ENCODE measurements at regions not wholly inside any gene's neighbourhood (a gene's known extent, or its start where the extent isn't known, plus 50 kb on each side); places are given as distances from the start of the nearest gene placed in this dataset.

DNA sequence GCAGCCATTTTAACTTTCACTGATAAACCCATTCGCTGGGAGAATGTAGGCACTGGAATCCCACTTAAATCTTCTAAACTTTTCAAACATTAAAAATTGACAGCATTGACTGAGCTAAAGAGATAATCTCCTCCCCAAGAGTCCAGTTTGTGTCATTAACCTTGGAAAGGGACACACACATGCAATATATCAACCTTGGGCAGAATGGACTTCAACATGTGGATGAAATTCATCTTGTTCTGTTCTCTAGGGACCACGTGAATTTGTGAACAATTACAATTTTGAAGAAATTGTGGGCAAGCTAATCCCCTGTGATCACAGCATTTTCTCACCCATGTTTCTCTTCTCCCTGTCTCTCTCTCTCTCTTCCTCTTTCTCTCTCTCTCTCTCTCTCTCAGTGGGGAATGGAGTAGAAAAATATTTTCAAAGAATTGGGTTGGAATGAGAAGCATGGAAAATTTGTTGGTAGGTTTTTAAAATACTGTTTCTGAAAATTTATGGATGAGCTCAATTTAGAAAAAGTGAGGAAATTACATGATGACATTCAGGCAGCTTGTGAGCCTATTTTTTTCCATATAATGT is 553.7 kb downstream of the EBF1 start:
- H3K27ac ChIP-seq (ENCODE audit: control insufficient read depth, insufficient read depth, low read length): no peak overlapping the region
- H4K20me1 ChIP-seq (ENCODE audit: control insufficient read depth, extremely low read depth, insufficient read depth, low read length): no peaks in the 10 kb centered on the region
- FAIRE-seq (no peak), DNase-seq (ENCODE audit: low read depth, low spot score) (no peak)
- no peak overlapping the region for H2AFZ ChIP-seq (ENCODE audit: control insufficient read depth, low read length)
- TF ChIP-seq, protein P1, sequence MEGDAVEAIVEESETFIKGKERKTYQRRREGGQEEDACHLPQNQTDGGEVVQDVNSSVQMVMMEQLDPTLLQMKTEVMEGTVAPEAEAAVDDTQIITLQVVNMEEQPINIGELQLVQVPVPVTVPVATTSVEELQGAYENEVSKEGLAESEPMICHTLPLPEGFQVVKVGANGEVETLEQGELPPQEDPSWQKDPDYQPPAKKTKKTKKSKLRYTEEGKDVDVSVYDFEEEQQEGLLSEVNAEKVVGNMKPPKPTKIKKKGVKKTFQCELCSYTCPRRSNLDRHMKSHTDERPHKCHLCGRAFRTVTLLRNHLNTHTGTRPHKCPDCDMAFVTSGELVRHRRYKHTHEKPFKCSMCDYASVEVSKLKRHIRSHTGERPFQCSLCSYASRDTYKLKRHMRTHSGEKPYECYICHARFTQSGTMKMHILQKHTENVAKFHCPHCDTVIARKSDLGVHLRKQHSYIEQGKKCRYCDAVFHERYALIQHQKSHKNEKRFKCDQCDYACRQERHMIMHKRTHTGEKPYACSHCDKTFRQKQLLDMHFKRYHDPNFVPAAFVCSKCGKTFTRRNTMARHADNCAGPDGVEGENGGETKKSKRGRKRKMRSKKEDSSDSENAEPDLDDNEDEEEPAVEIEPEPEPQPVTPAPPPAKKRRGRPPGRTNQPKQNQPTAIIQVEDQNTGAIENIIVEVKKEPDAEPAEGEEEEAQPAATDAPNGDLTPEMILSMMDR (optimal IDR thresholded peaks at IDR 0.05 in 1 of 3, IDR thresholded peaks at IDR 0.05 in 1 of 3, conservative IDR thresholded peaks at IDR 0.05 in 1 of 3; ENCODE audit: extremely low read depth in 1 of 3, insufficient read depth in 2 of 3, low read length in 3 of 3): no peak
- no peak for TF ChIP-seq EZH2 (IDR thresholded peaks at IDR 0.05; ENCODE audit: low read length)
- H3K36me3 ChIP-seq (ENCODE audit: control insufficient read depth in 2 of 2, extremely low read depth in 1 of 2, insufficient read depth in 2 of 2, low read length in 2 of 2): no peaks in the 10 kb centered on the region
- dilution Hi-C loops (cut with MboI; ENCODE audit: extremely low pct_ligation_motif_present, low sequenced_read_pairs): no loop called here
- H3K9me1 ChIP-seq (ENCODE audit: control insufficient read depth, extremely low read depth, insufficient read depth, low read length): no peaks in the 10 kb centered on the region
- no peak overlapping the region for H3K4me3 ChIP-seq (ENCODE audit: control insufficient read depth in 2 of 3, extremely low read depth in 1 of 3, insufficient read depth in 2 of 3, low read depth in 1 of 3, low read length in 3 of 3)
- no peaks in the 10 kb centered on the region for H3K27me3 ChIP-seq (ENCODE audit: control insufficient read depth, extremely low read depth, insufficient read depth, low read length)
- H3K9ac ChIP-seq (ENCODE audit: control insufficient read depth, extremely low read depth, insufficient read depth, low read length): no peak overlapping the region
- no peaks in the 10 kb centered on the region for H3K79me2 ChIP-seq (ENCODE audit: control insufficient read depth, insufficient read depth, low read length)
- no peaks in the 10 kb centered on the region for H3K9me3 ChIP-seq (ENCODE audit: control insufficient read depth, low read depth, low read length)
- H3K4me1 ChIP-seq (ENCODE audit: control insufficient read depth, extremely low read depth, insufficient read depth, low read length): no peaks in the 10 kb centered on the region
- H3K4me2 ChIP-seq (ENCODE audit: control insufficient read depth, extremely low read depth, insufficient read depth, low read depth, low read length): no peak overlapping the region

DNA sequence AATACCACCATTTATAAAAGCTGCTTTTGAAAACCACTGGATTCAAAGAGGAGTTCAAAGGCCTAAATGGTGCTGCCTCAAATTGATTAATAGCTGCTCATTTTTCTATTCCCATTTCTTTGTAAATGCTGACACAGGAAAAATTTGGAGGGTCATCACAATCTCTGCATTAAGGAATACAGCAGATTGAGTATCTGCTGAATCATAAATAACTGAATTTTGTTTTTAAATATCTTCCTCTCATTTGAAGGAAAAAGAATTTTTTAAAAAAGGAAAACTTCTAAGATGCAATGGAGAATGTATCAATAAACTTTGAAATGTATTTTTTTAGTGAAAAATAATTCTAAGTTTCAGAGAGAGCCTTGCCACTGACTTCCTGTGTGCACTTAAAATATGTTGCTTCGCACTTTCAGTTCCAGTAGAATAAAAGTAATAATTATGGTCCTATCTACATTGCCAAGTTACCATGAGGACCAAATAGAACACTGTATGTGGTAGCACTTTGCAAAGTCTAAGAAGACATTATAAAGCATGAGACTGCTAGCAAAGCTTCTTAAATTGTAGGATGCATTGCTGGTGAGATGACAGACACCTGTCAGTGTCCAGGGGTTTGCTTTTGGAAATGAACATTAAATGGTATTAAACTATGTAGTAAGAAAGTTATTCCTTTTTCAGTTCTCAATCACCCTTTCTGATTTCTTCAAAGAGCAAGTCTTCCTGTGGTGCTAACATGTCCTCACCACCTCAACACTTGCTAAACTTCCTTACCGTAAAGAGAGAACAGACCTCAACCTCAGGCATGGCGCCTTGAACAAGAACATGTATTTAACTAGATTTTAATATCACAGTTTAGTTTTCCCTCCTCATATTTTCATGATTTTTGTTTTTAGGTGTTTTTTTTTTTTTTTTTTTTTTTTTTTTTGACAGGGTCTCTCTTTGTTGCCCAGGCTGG is 555.1 kb downstream of the EBF1 start:
- Histone ChIP-seq H3K9me3 (ENCODE audit: control insufficient read depth, low read depth, low read length) (no peaks in the 10 kb centered on the region), H3K9me1 (ENCODE audit: control insufficient read depth, extremely low read depth, insufficient read depth, low read length) (no peaks in the 10 kb centered on the region), H3K4me1 (ENCODE audit: control insufficient read depth, extremely low read depth, insufficient read depth, low read length) (no peaks in the 10 kb centered on the region), H3K4me2 (ENCODE audit: control insufficient read depth, extremely low read depth, insufficient read depth, low read depth, low read length) (no peak overlapping the region), H3K27me3 (ENCODE audit: control insufficient read depth, extremely low read depth, insufficient read depth, low read length) (no peaks in the 10 kb centered on the region), H2AFZ (ENCODE audit: control insufficient read depth, low read length) (no peak overlapping the region), H3K79me2 (ENCODE audit: control insufficient read depth, insufficient read depth, low read length) (no peaks in the 10 kb centered on the region), H3K9ac (ENCODE audit: control insufficient read depth, extremely low read depth, insufficient read depth, low read length) (no peak overlapping the region), H3K27ac (ENCODE audit: control insufficient read depth, insufficient read depth, low read length) (no peak overlapping the region), H3K4me3 (ENCODE audit: control insufficient read depth in 2 of 3, extremely low read depth in 1 of 3, insufficient read depth in 2 of 3, low read depth in 1 of 3, low read length in 3 of 3) (no peak overlapping the region), H3K36me3 (ENCODE audit: control insufficient read depth in 2 of 2, extremely low read depth in 1 of 2, insufficient read depth in 2 of 2, low read length in 2 of 2) (no peaks in the 10 kb centered on the region), H4K20me1 (ENCODE audit: control insufficient read depth, extremely low read depth, insufficient read depth, low read length) (no peaks in the 10 kb centered on the region)
- TF ChIP-seq EZH2 (IDR thresholded peaks at IDR 0.05; ENCODE audit: low read length): no peak
- TF ChIP-seq, protein P1 (optimal IDR thresholded peaks at IDR 0.05 in 1 of 3, IDR thresholded peaks at IDR 0.05 in 1 of 3, conservative IDR thresholded peaks at IDR 0.05 in 1 of 3; ENCODE audit: extremely low read depth in 1 of 3, insufficient read depth in 2 of 3, low read length in 3 of 3): no peak
- FAIRE-seq (no peak), DNase-seq (ENCODE audit: low read depth, low spot score) (no peak)
- dilution Hi-C loops (cut with MboI; ENCODE audit: extremely low pct_ligation_motif_present, low sequenced_read_pairs): no loop called here

All from keratinocyte (primary cell).